Ammon's horn (tissue), 1 donor: ENCODE measurements at regions not wholly inside any gene's neighbourhood (a gene's known extent, or its start where the extent isn't known, plus 50 kb on each side); places are given as distances from the start of the nearest gene placed in this dataset.
A peak's percentile ranks its signal among the peaks of the same experiment; 100 is the strongest.
"Not testable (repeated sequence)": the region's sequence is repeated elsewhere in the genome, so short reads cannot be mapped to it uniquely, and the experiment has no call there.

Source experiments
- DNase-seq: peaks from one replicate; pipeline ENCODE4 v3.0.0-alpha.2; 2016; ENCODE audit warnings: low spot score

GRCh38 chr13:23947893-23948292 is 50.6 kb upstream of the C1QTNF9B start:
- no peak for DNase-seq

GRCh38 chr13:23949200-23949599 is 51.9 kb upstream of the C1QTNF9B start:
- no peak for DNase-seq

GRCh38 chr13:23949736-23950135 is 52.4 kb upstream of the C1QTNF9B start:
- DNase-seq, result no peak

GRCh38 chr13:23950736-23951510 is 53.6 kb upstream of the C1QTNF9B start:
- no peak for DNase-seq

GRCh38 chr13:23952796-23953195 is 55.5 kb upstream of the C1QTNF9B start:
- DNase-seq, result no peak

GRCh38 chr13:23953860-23954512 is 56.7 kb upstream of the C1QTNF9B start:
- DNase-seq, result peak; percentile 29

- DNase-seq, result no peak
These were observed 57.8 kb upstream of the C1QTNF9B start for GRCh38 chr13:23955064-23955463.

- no peak for DNase-seq
These were observed 58.8 kb upstream of the C1QTNF9B start for GRCh38 chr13:23956106-23956505.

GRCh38 chr13:23957981-23958380 is 60.7 kb upstream of the C1QTNF9B start:
- no peak for DNase-seq

- no peak for DNase-seq
These were observed 62.0 kb upstream of the C1QTNF9B start for GRCh38 chr13:23959231-23959862.

- DNase-seq, result no peak
These were observed 63.4 kb upstream of the C1QTNF9B start for GRCh38 chr13:23960566-23961156.

- no peak for DNase-seq
These were observed 66.1 kb upstream of the C1QTNF9B start for GRCh38 chr13:23963184-23963931.

GRCh38 chr13:23963947-23964346 is 66.6 kb upstream of the C1QTNF9B start:
- DNase-seq, result no peak

- DNase-seq, result peak; percentile 53
These were observed 68.0 kb upstream of the C1QTNF9B start for GRCh38 chr13:23965346-23965745.

- DNase-seq, result no peak
These were observed 69.0 kb upstream of the C1QTNF9B start for GRCh38 chr13:23966221-23966690.

- no peak for DNase-seq
These were observed 69.7 kb upstream of the C1QTNF9B start for GRCh38 chr13:23966691-23967615.

GRCh38 chr13:23967792-23968191 is 70.5 kb upstream of the C1QTNF9B start:
- DNase-seq, result not testable (repeated sequence)

- no peak for DNase-seq
These were observed 72.3 kb upstream of the C1QTNF9B start for GRCh38 chr13:23969647-23970046.

- peak; percentile 91 for DNase-seq
These were observed 82.3 kb upstream of the C1QTNF9B start for GRCh38 chr13:23979361-23980159.

- peak; percentile 96 for DNase-seq
These were observed 82.9 kb upstream of the C1QTNF9B start for GRCh38 chr13:23980160-23980551.
